T-helper 2 cell treated with Interferon-gamma antibody and Interleukin-4, amounts not matched to agents 100 ng/mL and 5 ng/mL, for 36 hours (primary cell): ENCODE measurements at regions not wholly inside any gene's neighbourhood (a gene's known extent, or its start where the extent isn't known, plus 50 kb on each side); places are given as distances from the start of the nearest gene placed in this dataset.
"Not testable (repeated sequence)": the region's sequence is repeated elsewhere in the genome, so short reads cannot be mapped to it uniquely, and the experiment has no call there.

Source experiments
- intact Hi-C: fragments of 100-400 bp; cut with micrococcal nuclease; formaldehyde crosslinking; loops from one replicate; pipeline ENCODE4 v1.15.1; 2023

GRCh38 chr4:79613269-79613935 lies 205.4 kb upstream of the GK2 start:
- intact Hi-C loops, result no loop called here

GRCh38 chr4:79611026-79611425 lies 203.0 kb upstream of the GK2 start:
- intact Hi-C loops, result no loop called here

- intact Hi-C loops, result no loop called here
Measured at GRCh38 chr4:79609817-79610216, 201.8 kb upstream of the GK2 start.

GRCh38 chr4:79607979-79608378 lies 200.0 kb upstream of the GK2 start:
- intact Hi-C loops, result no loop called here

- intact Hi-C loops, result loop anchor here (5.0 kb wide), 1 partner anchor 523 kb away; no protein-coding TSS in a partner anchor
Measured at GRCh38 chr4:79604152-79604551, 196.1 kb upstream of the GK2 start.

- intact Hi-C loops, result loop anchor here (1.0 to 5.0 kb wide), 2 partner anchors 75 to 524 kb away; no protein-coding TSS in a partner anchor
Measured at GRCh38 chr4:79603681-79604080, 195.7 kb upstream of the GK2 start.

- intact Hi-C loops, result loop anchor here (5.0 kb wide), 1 partner anchor 528 kb away; no protein-coding TSS in a partner anchor
Measured at GRCh38 chr4:79599691-79600090, 191.7 kb upstream of the GK2 start.

- intact Hi-C loops, result no loop called here
Measured at GRCh38 chr4:79598801-79599200, 190.8 kb upstream of the GK2 start.

GRCh38 chr4:79598214-79598613 lies 190.2 kb upstream of the GK2 start:
- intact Hi-C loops, result no loop called here

GRCh38 chr4:79597266-79597665 lies 189.2 kb upstream of the GK2 start:
- intact Hi-C loops, result no loop called here

- intact Hi-C loops, result not testable (repeated sequence)
Measured at GRCh38 chr4:79592218-79592617, 184.2 kb upstream of the GK2 start.

- intact Hi-C loops, result no loop called here
Measured at GRCh38 chr4:79588679-79589078, 180.7 kb upstream of the GK2 start.

- intact Hi-C loops, result not testable (repeated sequence)
Measured at GRCh38 chr4:79587207-79587606, 179.2 kb upstream of the GK2 start.

GRCh38 chr4:79585834-79586233 lies 177.8 kb upstream of the GK2 start:
- intact Hi-C loops, result no loop called here

GRCh38 chr4:79585330-79585729 lies 177.3 kb upstream of the GK2 start:
- intact Hi-C loops, result no loop called here

GRCh38 chr4:79584902-79585301 lies 176.9 kb upstream of the GK2 start:
- intact Hi-C loops, result no loop called here

- intact Hi-C loops, result no loop called here
Measured at GRCh38 chr4:79584352-79584751, 176.3 kb upstream of the GK2 start.

GRCh38 chr4:79578606-79579005 lies 170.6 kb upstream of the GK2 start:
- intact Hi-C loops, result no loop called here

GRCh38 chr4:79576429-79576753 lies 168.4 kb upstream of the GK2 start:
- intact Hi-C loops, result loop anchor here (1.0 kb wide), 1 partner anchor 624 kb away; no protein-coding TSS in a partner anchor

GRCh38 chr4:79575709-79576428 lies 167.8 kb upstream of the GK2 start:
- intact Hi-C loops, result loop anchor here (1.0 kb wide), 1 partner anchor 624 kb away; no protein-coding TSS in a partner anchor

GRCh38 chr4:79574741-79575451 lies 166.9 kb upstream of the GK2 start:
- intact Hi-C loops, result no loop called here

GRCh38 chr4:79563219-79563618 lies 155.2 kb upstream of the GK2 start:
- intact Hi-C loops, result no loop called here
